HG03139 (cell line): ENCODE measurements at regions not wholly inside any gene's neighbourhood (a gene's known extent, or its start where the extent isn't known, plus 50 kb on each side); places are given as distances from the start of the nearest gene placed in this dataset.

Source experiments
- ATAC-seq: cut with Tn5 transposase; IDR thresholded peaks from one replicate; pipeline ENCODE4 v1.9.1; 2021; ENCODE audit not compliant: unreplicated experiment

DNA sequence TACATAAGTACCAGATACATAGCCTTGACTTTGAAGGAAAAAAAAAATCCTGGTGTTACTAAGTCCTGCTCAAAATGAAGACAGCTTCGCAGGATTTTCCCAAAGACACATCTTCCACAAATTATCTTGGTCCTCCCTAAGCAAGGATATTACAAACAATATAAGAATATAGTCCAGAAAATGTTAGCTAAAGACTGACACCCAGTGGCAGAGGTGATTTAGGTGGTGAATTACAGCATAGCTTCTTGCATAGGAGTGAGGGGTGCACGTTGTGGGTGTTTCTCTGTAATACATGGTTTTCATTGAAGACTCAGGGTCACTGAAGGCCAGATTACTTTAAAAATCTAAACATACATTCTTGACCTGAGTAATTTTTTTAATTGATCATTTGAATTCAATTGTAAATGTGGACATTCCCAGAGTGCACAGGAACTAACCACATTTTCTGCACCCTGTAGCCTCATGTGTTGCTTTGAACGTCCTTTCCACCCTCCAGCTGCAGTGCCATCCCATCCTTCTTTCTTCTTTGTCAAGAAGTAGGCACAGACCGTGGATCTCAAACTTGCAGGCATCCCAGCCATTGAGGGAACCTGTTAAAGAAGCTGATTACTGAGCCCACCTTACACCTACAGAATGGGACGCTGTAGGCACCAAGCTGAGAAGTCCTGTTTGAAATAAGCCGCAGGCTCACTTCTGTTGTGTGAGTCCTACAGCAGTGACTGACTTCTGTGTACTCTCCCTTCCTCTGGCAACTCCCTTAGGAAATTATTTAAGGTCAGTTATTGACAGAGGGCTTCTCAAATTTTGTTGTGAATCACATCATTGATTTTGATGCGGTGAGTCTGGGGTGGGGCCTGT is 102.6 kb downstream of the PERP start:
- no peak for ATAC-seq

DNA sequence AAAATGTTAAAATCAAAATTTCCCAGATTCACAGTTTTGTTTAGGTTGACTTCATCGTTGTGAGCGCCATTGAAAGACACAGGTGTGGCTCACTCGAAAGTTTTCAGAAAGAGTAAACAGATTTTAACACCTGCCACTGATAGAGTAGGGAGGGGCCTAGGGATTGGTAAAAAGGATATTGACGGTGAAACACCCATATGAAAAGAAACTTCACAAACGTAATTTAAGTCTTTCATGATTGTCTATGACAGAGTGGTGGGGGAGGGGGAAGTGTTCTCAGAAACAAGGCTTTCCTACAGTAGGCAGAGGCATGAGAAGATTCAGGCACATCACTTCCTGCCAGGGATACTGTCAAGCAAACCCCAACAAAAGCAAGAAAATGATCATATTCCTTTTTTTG is 101.4 kb downstream of the PERP start:
- ATAC-seq: no peak

DNA sequence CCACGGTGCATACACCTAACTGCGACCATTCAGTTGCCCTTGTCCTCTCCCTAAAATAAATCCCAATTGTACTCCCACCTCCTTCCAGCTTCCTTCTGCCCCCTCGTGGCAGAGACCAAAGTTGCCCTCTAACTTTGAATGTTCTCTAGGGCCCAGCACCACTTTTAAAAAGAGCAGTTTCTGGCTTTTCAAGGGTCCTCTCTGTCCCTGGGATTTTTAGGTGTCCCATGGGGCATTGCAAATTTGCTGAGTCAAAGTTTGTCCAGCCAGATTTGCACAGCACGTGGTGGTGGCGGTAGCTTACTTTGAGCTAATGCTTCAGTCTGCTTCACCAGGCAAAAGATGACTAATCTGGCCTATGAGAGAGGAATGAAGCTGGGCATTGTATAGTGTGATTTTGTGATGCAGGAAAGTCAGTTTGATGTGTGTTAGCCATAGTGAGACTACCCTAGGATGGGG is 100.2 kb downstream of the PERP start:
- ATAC-seq: no peak

DNA sequence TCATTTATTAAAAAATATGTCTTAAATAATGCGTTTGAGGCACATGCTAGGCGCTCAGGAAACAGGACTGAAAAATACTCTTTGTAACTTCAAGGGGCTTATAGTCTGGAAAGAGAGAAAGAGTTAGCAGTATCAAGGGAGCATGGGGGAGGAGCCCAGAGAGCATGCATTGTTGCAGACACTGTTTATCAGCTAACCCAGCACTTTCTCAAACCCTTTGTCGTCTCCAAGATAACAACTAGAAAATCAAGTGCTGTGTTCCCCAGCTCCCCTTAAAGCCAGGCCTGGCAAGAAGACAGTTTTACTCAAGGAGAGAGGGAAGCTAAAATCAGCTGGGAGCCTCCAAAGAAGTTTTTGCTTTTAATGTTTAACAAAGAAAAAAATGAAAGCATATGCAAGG is 98.4 kb downstream of the PERP start:
- no peak for ATAC-seq

DNA sequence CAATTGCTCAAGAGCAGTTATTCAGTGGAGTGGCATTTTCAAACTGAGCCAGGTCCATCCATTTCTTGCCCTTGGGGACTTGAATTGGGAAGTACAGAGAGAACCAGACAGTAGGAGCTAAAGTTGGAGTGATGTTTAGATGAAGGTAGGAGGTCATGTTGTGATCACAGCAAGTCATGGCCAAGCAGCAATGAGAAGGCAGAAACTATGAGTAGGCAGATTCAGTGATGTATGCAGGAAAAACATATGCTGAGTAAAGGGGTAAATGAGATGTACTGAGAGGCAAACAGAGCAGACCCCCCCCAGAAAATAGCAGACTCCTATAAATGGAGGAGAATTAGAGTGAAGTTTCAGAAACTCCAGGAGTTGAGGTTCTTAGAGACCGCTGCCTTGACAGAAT is 95.8 kb downstream of the PERP start:
- ATAC-seq: no peak

DNA sequence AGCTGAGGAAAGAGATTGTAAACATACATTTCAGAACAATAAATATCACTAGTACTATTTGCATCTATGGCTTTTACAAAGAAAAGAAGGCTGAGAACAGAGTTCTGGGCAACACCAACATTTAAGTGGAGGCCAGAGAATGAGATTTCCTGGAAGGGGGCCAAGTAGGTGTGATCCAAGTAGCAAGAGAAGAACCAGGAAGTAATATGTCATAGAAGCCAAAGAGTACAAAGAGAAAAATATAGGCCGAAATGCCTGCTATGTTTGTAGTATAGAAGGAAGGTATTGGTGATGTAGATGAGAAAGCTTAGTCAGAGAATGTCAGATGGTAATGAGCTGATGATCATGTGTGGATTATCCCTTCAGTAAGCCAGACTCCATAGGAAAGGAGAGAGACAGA is 94.5 kb downstream of the PERP start:
- no peak for ATAC-seq

DNA sequence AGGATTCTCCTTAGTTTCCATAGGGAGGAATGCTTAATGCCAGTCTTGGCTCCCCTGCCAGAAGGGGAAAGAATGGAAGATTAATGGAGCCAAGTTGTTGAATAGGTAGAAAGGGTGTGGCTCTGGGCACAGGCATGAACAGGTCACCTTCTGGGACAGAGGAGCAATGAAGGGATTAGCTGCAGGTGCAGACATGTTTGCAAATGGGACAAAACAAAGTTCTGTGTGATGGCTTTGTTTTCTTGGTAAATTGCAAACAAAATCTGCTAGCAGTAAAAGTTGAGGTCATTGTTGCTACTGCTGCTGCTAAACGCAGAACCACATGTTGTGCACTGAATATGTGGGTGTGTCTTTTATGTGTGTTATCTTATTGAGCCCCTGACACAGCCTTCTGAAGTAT is 93.3 kb downstream of the PERP start:
- ATAC-seq: no peak

DNA sequence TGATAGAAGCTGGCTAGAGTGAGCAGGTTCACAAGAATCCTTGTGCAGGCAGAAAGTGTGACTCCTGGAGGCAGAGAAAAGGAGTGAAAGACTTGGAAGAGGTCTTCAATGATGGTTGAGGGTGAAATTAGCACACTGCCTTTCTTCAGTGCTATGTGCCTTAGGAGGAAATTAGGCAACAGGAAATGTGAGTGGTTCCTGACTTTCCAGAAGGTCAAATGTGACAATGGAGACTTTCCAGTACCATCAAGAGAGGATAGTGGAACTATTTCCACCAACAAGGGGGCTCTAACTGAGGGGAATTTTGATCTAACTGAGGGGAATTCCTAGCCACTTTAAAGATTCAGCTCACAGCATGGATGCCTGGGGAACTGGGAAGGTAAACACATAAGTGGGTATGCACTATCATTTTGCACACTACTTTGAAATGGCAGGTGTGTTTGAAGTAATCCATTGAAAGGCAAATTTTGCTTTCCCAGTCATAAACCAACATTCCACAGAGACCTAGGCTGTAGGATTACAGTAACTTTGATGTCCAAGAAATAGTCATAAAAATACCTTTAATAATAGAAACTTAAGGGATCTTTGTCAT is 90.0 kb downstream of the PERP start:
- no peak for ATAC-seq

DNA sequence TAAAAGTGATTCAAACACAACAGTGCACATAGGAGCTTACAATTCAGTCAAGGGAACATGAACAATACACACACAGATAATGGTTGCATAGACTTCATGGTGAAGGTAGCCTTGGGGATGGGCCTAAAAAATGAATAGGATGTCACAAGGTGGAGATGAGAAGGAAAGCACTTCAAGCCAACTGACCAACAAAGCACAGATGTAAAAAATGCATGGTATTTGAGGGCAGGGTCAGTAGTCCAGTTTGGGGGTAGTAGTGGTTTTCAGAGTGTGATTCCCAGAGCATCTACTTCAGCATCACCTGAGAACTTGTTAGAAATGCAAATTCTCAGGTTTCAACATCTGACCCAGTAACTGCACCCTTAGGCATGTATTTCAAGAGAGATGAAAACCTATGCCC is 88.9 kb downstream of the PERP start:
- ATAC-seq: no peak

DNA sequence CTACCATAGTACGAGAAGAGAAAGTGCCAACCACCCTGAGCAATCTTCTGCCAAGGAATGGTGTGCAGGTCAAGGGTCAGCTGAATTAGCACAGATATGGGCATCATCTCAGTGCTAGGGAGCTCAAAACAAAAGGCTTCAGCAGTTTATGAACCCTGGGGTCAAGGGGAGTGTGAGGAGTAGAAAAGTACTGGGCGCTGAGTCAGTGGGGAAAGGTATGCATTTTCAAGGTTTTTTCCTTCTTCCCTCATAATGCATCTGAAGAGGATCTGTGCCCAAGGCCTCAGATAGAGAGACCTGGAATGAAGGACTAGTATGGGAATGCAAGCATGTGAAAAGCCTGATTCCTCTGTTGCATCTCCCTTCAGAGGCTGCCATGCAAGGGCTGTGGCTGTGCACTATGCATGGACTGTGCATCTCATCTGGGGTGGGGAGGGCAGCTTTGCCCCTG is 81.7 kb downstream of the PERP start:
- no peak for ATAC-seq

DNA sequence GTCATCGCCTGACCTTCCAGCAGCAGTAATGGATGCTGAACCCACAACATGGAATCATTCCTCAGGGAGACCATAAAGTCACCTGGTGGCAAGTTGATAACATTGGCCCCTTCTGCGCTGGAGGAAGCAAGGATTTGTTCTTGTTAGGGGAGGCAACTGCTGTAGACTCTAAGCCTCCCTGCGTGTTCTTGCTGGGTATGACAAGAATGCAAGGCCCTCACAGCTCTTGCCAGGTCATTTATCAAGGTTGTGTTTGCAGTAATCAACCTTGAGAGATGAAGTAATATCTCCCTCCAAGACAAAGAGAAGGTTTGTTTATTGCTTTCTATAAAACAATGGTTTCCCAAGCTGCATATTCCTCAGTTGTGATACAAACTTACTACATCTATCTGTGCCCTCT is 80.9 kb downstream of the PERP start:
- no peak for ATAC-seq

DNA sequence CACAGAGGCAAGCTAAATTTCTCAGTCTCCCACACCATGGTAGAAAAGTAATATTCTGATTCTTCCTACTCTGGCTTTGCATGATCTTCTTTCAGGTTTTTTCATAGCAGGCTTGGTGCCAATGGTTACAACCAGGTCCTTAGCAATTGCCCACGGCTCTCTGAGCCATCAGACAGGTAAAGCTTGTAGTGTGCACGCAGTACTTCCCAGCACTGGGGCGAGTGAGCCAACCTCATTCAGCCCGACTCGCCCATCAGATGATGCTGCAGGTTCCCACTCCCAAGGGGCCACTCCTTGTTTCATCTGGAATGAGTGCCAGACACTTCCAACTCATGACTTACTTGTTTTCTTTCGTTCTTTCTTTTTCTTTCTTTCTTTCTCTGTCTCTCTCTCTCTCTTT is 78.3 kb downstream of the PERP start:
- no peak for ATAC-seq

DNA sequence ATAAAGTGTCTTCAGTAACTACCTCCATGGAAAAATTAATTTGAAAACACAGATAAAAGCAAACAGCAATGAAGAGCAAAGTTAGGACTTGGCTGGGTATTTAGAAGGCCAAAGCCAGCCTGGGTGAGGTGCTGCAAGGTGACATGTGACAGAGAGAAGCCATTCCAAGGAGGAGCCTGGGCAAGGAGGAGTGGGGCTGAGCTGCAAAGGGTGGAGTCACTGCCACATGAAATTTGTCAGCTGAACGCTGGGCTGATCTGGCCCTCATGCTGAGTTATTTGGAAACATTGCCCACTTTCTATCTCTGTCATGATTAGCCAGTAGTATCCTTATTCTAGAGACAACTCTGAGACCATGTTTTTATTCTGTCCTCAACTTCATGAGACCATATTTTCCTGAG is 76.3 kb downstream of the PERP start:
- no peak for ATAC-seq

DNA sequence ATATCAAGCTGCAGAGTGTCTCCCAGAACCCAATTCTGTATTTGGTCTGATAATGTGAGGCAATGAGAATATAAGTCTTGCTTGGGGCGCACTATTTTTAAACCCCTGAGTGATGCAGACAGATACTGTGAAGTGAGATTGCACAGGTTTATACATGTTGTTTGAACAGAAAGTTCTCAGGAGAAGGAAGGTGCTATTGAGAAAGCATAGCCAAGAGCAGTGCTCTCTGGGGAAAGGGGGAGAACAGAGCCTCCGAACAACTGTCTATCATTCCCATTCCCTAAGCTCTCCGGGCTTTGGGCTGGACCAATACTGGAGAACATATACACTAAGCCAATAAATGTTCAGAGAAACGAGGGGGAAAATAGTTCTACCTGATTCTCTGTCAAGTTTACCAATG is 75.8 kb downstream of the PERP start:
- no peak for ATAC-seq

DNA sequence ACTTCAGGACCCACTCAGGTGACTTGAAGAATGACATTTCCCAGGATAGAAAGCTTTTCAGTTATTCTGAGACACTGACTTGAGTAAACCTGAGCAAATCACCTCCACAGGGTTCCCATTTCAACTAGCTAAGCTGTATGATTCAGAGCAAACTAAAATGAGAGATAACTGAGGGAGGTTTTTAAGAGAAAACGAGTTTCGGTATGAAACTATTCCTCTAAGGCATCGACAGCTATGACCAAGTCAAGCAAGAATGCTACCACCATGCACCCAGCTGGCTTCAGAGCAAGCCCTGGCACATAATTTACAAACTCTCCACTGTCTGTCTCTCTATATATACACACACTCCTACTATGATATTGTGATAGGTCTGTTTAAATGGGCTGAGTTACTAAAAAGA is 75.4 kb downstream of the PERP start:
- ATAC-seq: no peak

DNA sequence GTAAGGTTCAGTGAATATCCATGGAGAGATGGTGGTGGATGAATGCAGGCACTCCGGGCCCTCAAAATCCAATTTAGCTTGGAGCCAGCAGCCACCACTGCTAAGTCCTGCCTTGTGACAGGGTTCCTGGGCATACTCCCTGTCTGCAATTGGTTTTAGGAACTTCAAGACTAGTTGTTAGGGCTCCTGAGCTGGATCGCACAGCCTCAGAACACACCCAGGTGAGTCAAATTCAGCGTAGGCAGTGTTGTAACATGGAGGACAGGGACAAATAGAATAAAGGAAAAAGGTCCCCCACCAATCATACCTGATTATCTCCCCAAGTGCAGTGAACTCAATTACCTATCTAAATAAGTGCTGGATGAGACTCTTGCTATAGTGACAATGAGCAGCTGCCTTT is 74.6 kb downstream of the PERP start:
- no peak for ATAC-seq

DNA sequence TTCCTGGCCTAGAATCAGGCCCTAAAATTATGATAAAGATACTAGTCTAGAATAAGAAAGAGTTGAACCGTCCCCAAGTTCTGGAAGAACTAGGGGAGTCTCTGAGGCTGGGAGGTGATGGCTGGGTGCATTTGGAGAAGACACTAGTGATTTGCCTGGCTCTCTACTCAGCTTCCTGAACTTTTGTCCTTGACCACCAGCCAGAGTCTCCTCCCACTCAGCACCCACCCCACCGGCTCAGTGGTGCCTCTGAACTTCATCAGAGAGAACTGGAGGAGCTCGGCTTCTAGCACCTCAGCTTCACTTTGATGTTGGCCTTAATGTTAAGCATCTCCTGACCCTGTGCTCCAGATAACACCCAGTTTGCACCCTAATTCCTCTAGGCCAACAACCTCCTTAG is 73.0 kb downstream of the PERP start:
- no peak for ATAC-seq

DNA sequence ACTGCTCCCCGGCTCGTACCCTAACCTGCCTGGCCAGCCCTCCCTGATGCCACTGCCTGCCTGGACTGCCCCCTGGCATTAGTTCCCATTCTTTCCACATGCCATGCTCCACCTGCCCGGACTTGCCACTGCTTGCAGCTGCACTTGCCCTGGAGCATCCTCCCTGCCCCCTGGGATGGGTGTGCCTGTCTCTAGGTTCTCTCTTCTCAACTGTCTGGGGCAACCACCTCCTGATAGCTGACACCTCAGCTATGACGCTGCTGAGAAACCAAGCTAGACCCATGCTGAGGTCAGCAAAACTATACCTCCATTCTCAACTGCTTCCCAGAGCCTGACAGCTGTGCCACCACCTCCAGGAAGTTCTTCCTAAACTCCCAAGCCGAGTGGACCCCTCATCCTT is 72.1 kb downstream of the PERP start:
- no peak for ATAC-seq

DNA sequence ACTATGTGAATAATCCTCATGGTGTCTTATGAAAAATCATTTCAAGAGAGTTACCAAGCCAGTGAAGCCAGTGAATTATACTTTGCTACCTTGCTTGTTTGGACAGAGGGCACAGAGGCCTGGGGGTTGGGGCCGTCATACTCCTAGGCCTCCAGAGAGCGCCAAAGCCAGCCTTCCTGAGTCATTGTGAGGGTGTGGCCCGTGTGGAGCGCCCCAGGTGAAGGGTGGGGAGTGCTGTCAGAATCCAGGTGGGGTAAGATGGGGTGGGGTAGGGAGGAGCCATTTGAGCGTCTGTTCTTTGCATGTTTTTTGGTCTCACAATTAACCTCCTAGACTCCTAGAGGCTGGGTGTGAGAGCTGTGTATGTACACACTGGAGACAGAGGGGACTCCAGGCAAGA is 71.1 kb downstream of the PERP start:
- no peak for ATAC-seq

DNA sequence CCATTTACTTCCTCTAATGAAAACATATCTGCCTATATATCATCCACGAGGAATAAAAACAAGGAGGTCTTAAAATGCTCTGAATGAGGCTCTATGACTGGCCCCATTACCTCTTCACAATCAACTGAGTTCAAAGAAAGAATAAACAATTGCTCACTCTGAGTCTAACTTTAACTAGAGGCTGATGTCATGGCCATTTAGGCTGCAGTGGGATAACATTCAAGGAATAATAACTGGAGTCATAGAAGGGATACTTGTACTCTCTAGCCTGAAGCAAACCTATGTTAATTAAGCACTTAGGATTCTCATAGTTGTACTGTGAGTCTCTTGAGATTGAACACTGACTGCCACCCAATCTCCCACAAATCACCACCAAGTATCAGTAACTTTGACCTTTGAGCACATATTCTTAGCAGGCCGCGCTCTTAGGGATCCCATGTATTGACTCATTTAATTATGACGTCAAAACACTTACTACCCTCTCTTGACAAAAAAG is 70.2 kb downstream of the PERP start:
- no peak for ATAC-seq

DNA sequence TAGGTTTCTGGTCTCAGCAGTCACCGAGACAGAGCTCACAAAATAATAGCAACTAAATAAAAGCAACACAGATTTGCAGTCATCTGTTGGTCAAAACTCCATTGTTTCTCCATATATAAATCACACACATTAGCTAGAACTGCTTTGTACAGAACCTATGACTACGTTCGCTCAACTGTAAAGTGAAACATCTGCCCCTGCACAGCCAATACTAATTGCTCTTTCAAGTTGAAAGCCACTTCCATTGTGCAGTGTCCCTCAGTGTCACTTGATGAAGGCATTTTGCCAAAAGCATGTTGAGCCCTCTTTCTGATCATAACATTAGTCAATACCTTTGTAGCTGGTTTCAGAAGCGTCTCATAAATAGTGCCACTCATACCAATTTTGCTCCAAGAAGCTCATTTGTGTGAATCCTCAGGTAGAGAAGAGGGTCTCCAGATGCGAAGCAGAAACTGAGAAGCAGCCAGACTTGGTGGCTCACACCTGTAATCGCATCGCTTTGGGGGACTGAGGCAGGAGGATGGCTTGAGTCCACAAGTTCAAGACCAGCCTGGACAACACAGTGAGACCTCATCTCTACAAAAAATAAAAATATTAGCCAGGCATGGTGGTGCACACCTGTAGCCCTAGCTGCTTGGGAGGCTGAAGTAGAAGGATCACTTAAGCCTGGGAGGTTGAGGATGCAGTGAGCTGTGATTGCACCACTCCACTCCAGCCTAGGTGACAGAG is 68.9 kb downstream of the PERP start:
- ATAC-seq: no peak
